GM12878 (cell line): ENCODE measurements at regions not wholly inside any gene's neighbourhood (a gene's known extent, or its start where the extent isn't known, plus 50 kb on each side); places are given as distances from the start of the nearest gene placed in this dataset.

ENCODE experiments used
- ATAC-seq: fragments of 200-7000 bp; cut with Tn5 transposase; 3 replicates; pipeline ENCODE4 v1.9.1; 2020; ENCODE audit warnings: mild to moderate bottlenecking, moderate library complexity
- BruUV-seq: library from RNA; stranded (reverse); fragments of 400-500 nt; replicated peaks from 2 replicates; lab custom pipeline; 2021; lab: Mats Ljungman, UMichigan
- CTCF ChIA-PET: fragments of 300-600 bp; sonication (Branson Sonifier 250); formaldehyde crosslinking; extraction: SDS; loops from one replicate; lab custom pipeline; 2021; ENCODE audit warnings: inconsistent platforms; lab: Yijun Ruan, JAX
- POLR2A ChIA-PET: fragments of 350-600 bp; formaldehyde crosslinking; extraction: SDS; loops from one replicate; lab custom pipeline; 2021; ENCODE audit warnings: inconsistent platforms; lab: Charles Lee
- RAD21 ChIA-PET: fragments of 300-600 bp; sonication (Branson Sonifier 250); formaldehyde crosslinking; loops from one replicate; lab custom pipeline; 2023; ENCODE audit warnings: antibody characterized with exemption; ENCODE audit not compliant: unreplicated experiment; lab: Charles Lee
- SMC1A ChIA-PET: fragments of 300-600 bp; sonication (Branson Sonifier 250); formaldehyde crosslinking; loops from one replicate; lab custom pipeline; 2023; ENCODE audit not compliant: unreplicated experiment, uncharacterized antibody; lab: Charles Lee
- DNase-seq: peaks from one replicate; pipeline ENCODE4 v3.0.0-alpha.2; 2011; ENCODE audit warnings: low read depth, low spot score
- FAIRE-seq: peaks from 3 replicates; lab custom pipeline; 2011; peaks lifted over from hg19 to GRCh38; lab: Jason Lieb, UNC
- H2AFZ ChIP-seq: 2 replicates; pipeline ENCODE4 v1.6.0; 2011; ENCODE audit warnings: low read depth, low read length, control low read depth; ENCODE audit not compliant: control insufficient read depth
- H3K27ac ChIP-seq: 2 replicates; pipeline ENCODE4 v1.5.1; 2011; ENCODE audit warnings: control low read depth; ENCODE audit not compliant: control insufficient read depth, insufficient read depth
- H3K27me3 ChIP-seq, 2 experiments: replicated peaks in 1 of 2; 2 replicates each; pipeline versions ENCODE4 v1.6.0 to v1.6.1; 2011; ENCODE audit warnings: low read length in 1 of 2; ENCODE audit not compliant: control insufficient read depth in 2 of 2, insufficient read depth in 2 of 2
- H3K36me3 ChIP-seq, 2 experiments: 2 replicates each; pipeline ENCODE4 v1.5.1; 2011; ENCODE audit warnings: low read length in 1 of 2; ENCODE audit not compliant: control insufficient read depth in 2 of 2, insufficient read depth in 2 of 2
- H3K4me1 ChIP-seq: 2 replicates; pipeline ENCODE4 v1.6.1; 2011; ENCODE audit warnings: mild to moderate bottlenecking, low read length, moderate library complexity, mixed read lengths; ENCODE audit not compliant: control insufficient read depth, insufficient read depth
- H3K4me2 ChIP-seq: 2 replicates; pipeline ENCODE4 v1.6.0; 2011; ENCODE audit warnings: control low read depth; ENCODE audit not compliant: control insufficient read depth, insufficient read depth
- H3K4me3 ChIP-seq: fragments of 200-600 bp; sonication (generic); 2 replicates; pipeline ENCODE4 v1.5.1; 2016
- H3K79me2 ChIP-seq: 2 replicates; pipeline ENCODE4 v1.6.0; 2011; ENCODE audit warnings: low read length; ENCODE audit not compliant: control insufficient read depth, insufficient read depth
- H3K9ac ChIP-seq: 2 replicates; pipeline ENCODE4 v1.8.0; 2011; ENCODE audit warnings: low read length, control low read depth, mixed read lengths; ENCODE audit not compliant: control insufficient read depth, insufficient read depth
- H3K9me3 ChIP-seq: replicated peaks from 3 replicates; pipeline ENCODE4 v1.5.1; 2011; ENCODE audit warnings: mild to moderate bottlenecking, low read length; ENCODE audit not compliant: control insufficient read depth, insufficient read depth
- H4K20me1 ChIP-seq: 2 replicates; pipeline ENCODE4 v1.6.0; 2011; ENCODE audit not compliant: control insufficient read depth, insufficient read depth
- CBX5 ChIP-seq: sonication (generic); IDR thresholded peaks from 2 replicates; pipeline ENCODE4 v1.6.1; 2016; ENCODE audit warnings: low read depth, moderate library complexity, mild to moderate bottlenecking, inconsistent platforms
- E4F1 ChIP-seq: fragments of 450-650 bp; IDR thresholded peaks from 2 replicates; pipeline ENCODE4 v1.6.1; 2018; ENCODE audit warnings: borderline replicate concordance, mild to moderate bottlenecking; ENCODE audit not compliant: partially characterized antibody
- IKZF2 ChIP-seq, 2 experiments: fragments of 450-650 bp; IDR thresholded peaks; 2 replicates each; pipeline ENCODE4 v1.6.1; 2017; ENCODE audit warnings: mild to moderate bottlenecking in 2 of 2, moderate library complexity in 2 of 2
- POLR2AphosphoS5 ChIP-seq: IDR thresholded peaks from 2 replicates; pipeline ENCODE4 v1.6.1; 2011; ENCODE audit warnings: mild to moderate bottlenecking, low read length, inconsistent platforms
- RFX5 ChIP-seq: IDR thresholded peaks from 2 replicates; pipeline ENCODE4 v1.6.1; 2011; ENCODE audit warnings: low read depth, low read length, improper control_type of control experiment
- ZBED1 ChIP-seq: IDR thresholded peaks from 2 replicates; pipeline ENCODE4 v1.6.1; 2016; ENCODE audit warnings: borderline replicate concordance
- ZSCAN29 ChIP-seq: fragments of 450-650 bp; IDR thresholded peaks from 2 replicates; pipeline ENCODE4 v1.6.1; 2017; ENCODE audit warnings: mild to moderate bottlenecking, moderate library complexity
- WGBS: methylation state at CpG from one replicate; pipeline ENCODE4 v1.1.6; 2016; ENCODE audit warnings: low lambda C conversion rate; ENCODE audit not compliant: insufficient replicate concordance, insufficient coverage; ENCODE audit errors: missing lambda C conversion rate; 5-methylcytosine and 5-hydroxymethylcytosine counted together
- in situ Hi-C: fragments of 300-500 bp; cut with MboI; formaldehyde crosslinking; loops from 9 replicates; pipeline ENCODE4 v1.14.3; 2018; ENCODE audit warnings: mixed read lengths
- intact Hi-C: fragments of 100-400 bp; cut with micrococcal nuclease; formaldehyde crosslinking; loops from one replicate; pipeline ENCODE4 v1.14.2; 2022; ENCODE audit not compliant: unreplicated experiment
- TF ChIP-seq, protein P1 (sequence below): IDR thresholded peaks from 2 replicates; pipeline ENCODE4 v1.6.1; 2011; ENCODE audit warnings: borderline replicate concordance, low read depth, mild to moderate bottlenecking, moderate library complexity, low read length; ENCODE audit not compliant: insufficient read depth, poor library complexity, severe bottlenecking

GRCh38 chr20:63126876-63127699, 88.8 kb downstream of the YTHDF1 start:
- Histone ChIP-seq H3K4me3 (no peak overlapping the region), H3K9ac (no peak overlapping the region), H4K20me1 (no peaks in the 10 kb centered on the region), H2AFZ (no peak overlapping the region), H3K27ac (no peak overlapping the region), H3K4me2 (no peak overlapping the region), H3K36me3 (no peaks in the 10 kb centered on the region), H3K27me3 (peaks cover 0 to 2% of the 10 kb centered on the region in 2 experiments; a peak in 3 of 4 replicates), H3K79me2 (no peaks in the 10 kb centered on the region), H3K9me3 (no peaks in the 10 kb centered on the region), H3K4me1 (no peaks in the 10 kb centered on the region)
- ChIA-PET POLR2A (interaction anchor here (0.5 kb wide), 1 partner anchor 10 kb away, joined by 7 read pairs; no protein-coding TSS in a partner anchor), SMC1A (no interaction called here), CTCF (no interaction called here), RAD21 (no interaction called here)
- TF ChIP-seq RFX5, result no peak
- no peak for TF ChIP-seq ZBED1
- TF ChIP-seq, protein P1, sequence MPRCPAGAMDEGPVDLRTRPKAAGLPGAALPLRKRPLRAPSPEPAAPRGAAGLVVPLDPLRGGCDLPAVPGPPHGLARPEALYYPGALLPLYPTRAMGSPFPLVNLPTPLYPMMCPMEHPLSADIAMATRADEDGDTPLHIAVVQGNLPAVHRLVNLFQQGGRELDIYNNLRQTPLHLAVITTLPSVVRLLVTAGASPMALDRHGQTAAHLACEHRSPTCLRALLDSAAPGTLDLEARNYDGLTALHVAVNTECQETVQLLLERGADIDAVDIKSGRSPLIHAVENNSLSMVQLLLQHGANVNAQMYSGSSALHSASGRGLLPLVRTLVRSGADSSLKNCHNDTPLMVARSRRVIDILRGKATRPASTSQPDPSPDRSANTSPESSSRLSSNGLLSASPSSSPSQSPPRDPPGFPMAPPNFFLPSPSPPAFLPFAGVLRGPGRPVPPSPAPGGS, result no peak
- no peak for TF ChIP-seq ZSCAN29
- TF ChIP-seq E4F1, result no peak
- TF ChIP-seq POLR2AphosphoS5, result no peak
- TF ChIP-seq CBX5, result no peak
- no peak for TF ChIP-seq IKZF2 (IDR thresholded peaks at IDR 0.05)
- FAIRE-seq (no peak), DNase-seq (no peak), ATAC-seq (no peak)
- 35% methylated on average over 18 of the region's 18 CpGs for WGBS
- intact Hi-C loops (no loop called here), in situ Hi-C loops (no loop called here)
- BruUV-seq, result no TSS peak
